ENCODE measurements at regions not wholly inside any gene's neighbourhood (a gene's known extent, or its start where the extent isn't known, plus 50 kb on each side); places are given as distances from the start of the nearest gene placed in this dataset.

DNA sequence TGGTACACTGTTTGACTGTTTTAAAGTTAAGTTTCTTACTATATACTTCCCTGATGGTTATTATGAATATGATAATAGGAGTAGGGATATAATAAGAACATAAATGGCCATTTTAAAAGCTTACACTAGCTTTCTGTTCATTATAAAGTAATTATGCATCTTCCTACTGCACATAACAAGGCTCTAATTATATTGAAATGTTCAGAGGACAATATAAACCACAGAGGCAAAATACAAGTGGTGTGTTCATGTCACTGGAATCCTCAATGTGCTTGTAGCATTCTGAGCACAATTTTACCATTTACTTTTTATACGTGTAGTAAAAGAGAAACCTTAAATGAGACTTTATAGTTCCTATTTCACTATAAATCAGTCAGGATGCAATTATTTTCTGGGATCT lies 268.3 kb downstream of the TMA16 start:
- TF ChIP-seq, protein P1, sequence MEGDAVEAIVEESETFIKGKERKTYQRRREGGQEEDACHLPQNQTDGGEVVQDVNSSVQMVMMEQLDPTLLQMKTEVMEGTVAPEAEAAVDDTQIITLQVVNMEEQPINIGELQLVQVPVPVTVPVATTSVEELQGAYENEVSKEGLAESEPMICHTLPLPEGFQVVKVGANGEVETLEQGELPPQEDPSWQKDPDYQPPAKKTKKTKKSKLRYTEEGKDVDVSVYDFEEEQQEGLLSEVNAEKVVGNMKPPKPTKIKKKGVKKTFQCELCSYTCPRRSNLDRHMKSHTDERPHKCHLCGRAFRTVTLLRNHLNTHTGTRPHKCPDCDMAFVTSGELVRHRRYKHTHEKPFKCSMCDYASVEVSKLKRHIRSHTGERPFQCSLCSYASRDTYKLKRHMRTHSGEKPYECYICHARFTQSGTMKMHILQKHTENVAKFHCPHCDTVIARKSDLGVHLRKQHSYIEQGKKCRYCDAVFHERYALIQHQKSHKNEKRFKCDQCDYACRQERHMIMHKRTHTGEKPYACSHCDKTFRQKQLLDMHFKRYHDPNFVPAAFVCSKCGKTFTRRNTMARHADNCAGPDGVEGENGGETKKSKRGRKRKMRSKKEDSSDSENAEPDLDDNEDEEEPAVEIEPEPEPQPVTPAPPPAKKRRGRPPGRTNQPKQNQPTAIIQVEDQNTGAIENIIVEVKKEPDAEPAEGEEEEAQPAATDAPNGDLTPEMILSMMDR (IDR thresholded peaks at IDR 0.05; ENCODE audit: low read depth, low read length, missing control alignments): no peak
- H3K4me3 ChIP-seq (replicated peaks; ENCODE audit: low read depth, low read length): no peak overlapping the region
- no peak for DNase-seq (ENCODE audit: extremely low read depth, low read depth)

DNA sequence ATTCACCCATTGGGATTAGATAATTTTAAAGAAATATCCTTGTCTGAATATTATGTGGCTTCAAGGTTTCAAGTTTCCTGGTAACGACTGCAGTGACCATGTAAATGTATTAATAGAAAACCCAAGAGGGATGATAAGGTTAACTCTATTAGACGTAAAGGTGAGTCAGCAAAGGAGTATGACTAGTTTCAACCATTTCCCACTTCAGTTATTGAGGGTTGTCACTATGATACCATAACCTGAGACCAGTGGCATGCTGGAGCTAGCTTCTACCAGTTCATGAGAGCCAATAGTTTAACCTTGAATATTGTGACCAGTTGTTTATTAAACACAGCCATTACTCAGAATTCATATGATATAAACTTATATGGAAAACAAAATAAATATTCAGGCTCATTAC lies 270.1 kb downstream of the TMA16 start:
- TF ChIP-seq, protein P1 (IDR thresholded peaks at IDR 0.05; ENCODE audit: low read depth, low read length, missing control alignments): no peak
- H3K4me3 ChIP-seq (replicated peaks; ENCODE audit: low read depth, low read length): no peak overlapping the region
- DNase-seq (ENCODE audit: extremely low read depth, low read depth): no peak

DNA sequence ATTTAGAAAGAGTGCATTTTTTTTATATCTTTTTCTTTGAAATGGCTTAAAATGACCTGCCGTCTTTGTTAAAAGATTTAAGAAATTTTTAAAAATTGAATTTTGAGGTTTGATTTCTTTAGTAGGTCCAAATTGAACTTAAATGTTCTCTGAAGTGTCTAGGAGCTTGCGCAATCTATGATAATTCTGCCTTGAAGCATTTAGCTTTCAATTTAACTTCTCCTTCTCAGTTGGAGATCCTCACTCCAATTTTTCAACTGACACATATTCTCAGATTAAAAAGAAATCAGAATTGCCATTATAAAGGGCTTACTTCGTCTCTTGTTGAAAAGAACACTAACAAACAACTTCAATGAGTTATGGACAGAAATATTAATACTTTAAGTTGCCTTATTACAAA lies 273.5 kb downstream of the TMA16 start:
- DNase-seq (ENCODE audit: extremely low read depth, low read depth): no peak
- H3K4me3 ChIP-seq (replicated peaks; ENCODE audit: low read depth, low read length): no peak overlapping the region
- TF ChIP-seq, protein P1 (IDR thresholded peaks at IDR 0.05; ENCODE audit: low read depth, low read length, missing control alignments): no peak

DNA sequence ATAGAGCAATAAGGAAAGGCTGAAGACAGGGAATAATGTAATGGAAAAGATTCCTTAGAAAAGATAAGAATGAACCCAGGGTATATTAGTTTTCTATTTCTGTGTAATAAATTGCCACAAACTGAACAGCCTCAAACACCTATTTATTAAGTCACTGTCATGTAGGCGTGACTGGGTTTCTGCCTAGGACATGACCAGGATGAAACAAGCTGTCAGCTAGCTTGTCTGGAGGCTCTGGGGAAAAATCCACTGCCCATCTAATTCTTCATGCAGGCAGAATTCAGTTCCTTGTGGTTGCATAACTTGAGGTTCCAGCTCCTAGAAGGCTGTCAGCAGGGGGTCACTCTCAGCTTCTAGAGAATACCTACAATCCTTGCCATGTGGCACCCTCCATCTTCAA lies 277.7 kb downstream of the TMA16 start:
- no peak overlapping the region for H3K4me3 ChIP-seq (replicated peaks; ENCODE audit: low read depth, low read length)
- TF ChIP-seq, protein P1 (IDR thresholded peaks at IDR 0.05; ENCODE audit: low read depth, low read length, missing control alignments): no peak
- no peak for DNase-seq (ENCODE audit: extremely low read depth, low read depth)

DNA sequence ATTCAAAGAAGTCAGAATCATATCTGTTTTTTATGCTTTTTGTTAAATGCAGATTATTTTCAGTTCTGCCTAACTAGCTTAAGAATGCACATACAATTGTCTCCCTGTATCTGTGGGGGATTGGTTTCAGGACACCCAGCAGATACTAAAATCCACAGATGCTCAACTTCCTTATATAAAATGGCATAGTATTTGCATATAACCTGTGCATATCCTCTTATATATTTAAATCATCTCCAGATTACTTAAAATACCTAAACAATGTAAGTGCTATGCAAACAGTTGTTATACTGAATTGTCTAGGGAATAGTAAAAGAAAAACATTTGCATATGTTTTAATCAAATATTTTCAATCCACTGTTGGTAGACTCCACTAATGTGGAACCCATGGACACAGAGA lies 279.4 kb downstream of the TMA16 start:
- TF ChIP-seq, protein P1 (IDR thresholded peaks at IDR 0.05; ENCODE audit: low read depth, low read length, missing control alignments): no peak
- DNase-seq (ENCODE audit: extremely low read depth, low read depth): no peak
- H3K4me3 ChIP-seq (replicated peaks; ENCODE audit: low read depth, low read length): no peak overlapping the region

DNA sequence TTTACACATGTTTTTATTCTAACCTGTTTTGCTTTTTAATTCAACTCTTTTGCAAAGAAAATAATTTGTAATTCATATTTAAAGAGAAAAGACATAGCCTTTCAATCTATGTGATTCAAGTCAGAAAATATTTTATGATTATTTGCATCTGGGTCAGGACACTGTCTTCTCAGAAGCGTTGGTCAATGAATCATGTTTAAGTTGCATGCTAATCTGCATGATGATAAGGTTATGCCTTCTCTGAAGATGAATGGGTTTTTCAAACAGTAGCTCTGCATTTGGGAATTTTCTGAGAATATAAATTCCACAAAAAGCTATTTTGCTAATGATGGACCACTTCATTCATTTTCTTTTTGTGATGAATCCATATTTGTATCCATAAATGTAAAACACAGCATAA lies 282.5 kb downstream of the TMA16 start:
- no peak overlapping the region for H3K4me3 ChIP-seq (replicated peaks; ENCODE audit: low read depth, low read length)
- TF ChIP-seq, protein P1 (IDR thresholded peaks at IDR 0.05; ENCODE audit: low read depth, low read length, missing control alignments): no peak
- no peak for DNase-seq (ENCODE audit: extremely low read depth, low read depth)

DNA sequence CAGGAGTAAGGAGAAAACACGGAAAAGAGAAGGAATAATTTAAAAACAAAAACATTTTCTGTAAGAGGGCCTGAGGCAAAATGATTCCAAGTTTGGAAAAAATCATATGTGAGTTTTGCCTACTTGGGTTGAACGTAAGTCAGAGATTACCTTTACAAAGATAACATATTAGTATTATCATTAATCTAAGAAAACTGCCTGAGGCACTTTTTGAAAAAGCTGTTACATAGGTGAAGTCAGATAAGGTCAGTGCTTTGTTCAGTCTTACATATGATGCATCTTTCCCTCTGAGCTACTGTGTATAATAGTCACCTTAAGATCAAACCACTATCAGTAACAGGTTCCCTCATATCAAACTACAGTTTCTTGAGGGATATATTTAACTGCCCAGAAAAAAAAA lies 287.2 kb downstream of the TMA16 start:
- no peak for DNase-seq (ENCODE audit: extremely low read depth, low read depth)
- TF ChIP-seq, protein P1 (IDR thresholded peaks at IDR 0.05; ENCODE audit: low read depth, low read length, missing control alignments): no peak
- H3K4me3 ChIP-seq (replicated peaks; ENCODE audit: low read depth, low read length): no peak overlapping the region
